GM12878 (cell line): ENCODE measurements at regions not wholly inside any gene's neighbourhood (a gene's known extent, or its start where the extent isn't known, plus 50 kb on each side); places are given as distances from the start of the nearest gene placed in this dataset.

Experiments used
- CHD1 ChIP-seq: IDR thresholded peaks from 2 replicates; pipeline ENCODE4 v1.6.1; 2012; ENCODE audit warnings: low read depth, low read length, improper control_type of control experiment
- CHD2 ChIP-seq: IDR thresholded peaks from 2 replicates; pipeline ENCODE4 v1.6.1; 2011; ENCODE audit warnings: low read depth, low read length, improper control_type of control experiment, borderline replicate concordance
- CTCF ChIP-seq, 3 experiments: IDR thresholded peaks in 2 of 3; conservative IDR thresholded peaks in 1 of 3; 2 replicates each; pipeline ENCODE4 v1.5.1; 2011; ENCODE audit warnings: low read depth in 3 of 3, low read length in 3 of 3, mild to moderate bottlenecking in 3 of 3, control low read depth in 2 of 3, moderate library complexity in 2 of 3, inconsistent platforms in 1 of 3, mixed read lengths in 1 of 3; ENCODE audit not compliant: control insufficient read depth in 2 of 3, insufficient read depth in 1 of 3; ENCODE audit errors: extremely low read depth in 1 of 3
- HDAC6 ChIP-seq: fragments of 200-600 bp; sonication (generic); IDR thresholded peaks from one replicate; pipeline ENCODE4 v1.8.0; 2017; ENCODE audit warnings: antibody characterized with exemption; ENCODE audit not compliant: unreplicated experiment
- POLR2A ChIP-seq: IDR thresholded peaks from 2 replicates; pipeline ENCODE4 v1.6.1; 2011; ENCODE audit warnings: low read depth, mild to moderate bottlenecking, low read length
- POLR2AphosphoS5 ChIP-seq: IDR thresholded peaks from 2 replicates; pipeline ENCODE4 v1.6.1; 2011; ENCODE audit warnings: mild to moderate bottlenecking, low read length, inconsistent platforms
- RAD21 ChIP-seq: IDR thresholded peaks from 2 replicates; pipeline ENCODE4 v1.6.1; 2011; ENCODE audit warnings: mild to moderate bottlenecking, low read depth, low read length, moderate library complexity; ENCODE audit not compliant: insufficient read depth
- RCOR1 ChIP-seq: conservative IDR thresholded peaks from 2 replicates; pipeline ENCODE4 v1.6.1; 2012; ENCODE audit warnings: low read depth, low read length, improper control_type of control experiment
- RFX5 ChIP-seq: IDR thresholded peaks from 2 replicates; pipeline ENCODE4 v1.6.1; 2011; ENCODE audit warnings: low read depth, low read length, improper control_type of control experiment
- TCF3 ChIP-seq: IDR thresholded peaks from 2 replicates; pipeline ENCODE4 v1.6.1; 2012; ENCODE audit warnings: low read depth, mild to moderate bottlenecking, low read length, borderline replicate concordance; ENCODE audit not compliant: insufficient read depth
- USF2 ChIP-seq: IDR thresholded peaks from 2 replicates; pipeline ENCODE4 v1.6.1; 2011; ENCODE audit warnings: low read depth, low read length, improper control_type of control experiment, borderline replicate concordance
- ZZZ3 ChIP-seq: IDR thresholded peaks from 2 replicates; pipeline ENCODE4 v1.6.1; 2011; ENCODE audit warnings: low read depth; ENCODE audit not compliant: control insufficient read depth, insufficient read length

DNA sequence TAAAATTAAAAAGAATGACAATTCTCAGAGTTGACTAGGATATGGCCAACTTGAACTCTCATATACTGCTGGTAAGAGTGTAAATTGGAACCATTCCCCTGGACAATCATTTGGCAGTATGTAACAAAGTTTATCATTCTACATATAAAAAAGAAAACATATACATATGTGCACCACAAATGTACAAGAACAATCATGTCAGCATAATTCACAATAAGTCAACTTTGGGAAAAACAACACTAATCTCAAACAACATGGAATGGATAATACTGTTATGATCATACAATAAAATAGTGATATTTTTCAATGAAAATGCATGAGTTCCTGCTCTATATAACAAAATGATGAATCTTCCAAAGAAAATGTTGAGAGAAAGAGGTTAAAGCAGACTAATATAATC lies 1078.7 kb upstream of the EPHA7 start:
- no peak for TF ChIP-seq RAD21
- TF ChIP-seq CTCF (IDR thresholded peaks at IDR 0.05 in 2 of 3, conservative IDR thresholded peaks at IDR 0.05 in 1 of 3; ENCODE audit: control insufficient read depth in 2 of 3, extremely low read depth in 1 of 3, insufficient read depth in 1 of 3, low read depth in 3 of 3, low read length in 3 of 3), result no peak
- TF ChIP-seq CHD2, result no peak
- no peak for TF ChIP-seq HDAC6
- no peak for TF ChIP-seq RCOR1
- no peak for TF ChIP-seq USF2
- no peak for TF ChIP-seq CHD1
- no peak for TF ChIP-seq TCF3
- no peak for TF ChIP-seq POLR2A
- no peak for TF ChIP-seq RFX5
- no peak for TF ChIP-seq POLR2AphosphoS5
- no peak for TF ChIP-seq ZZZ3
